OCI-LY3 (cell line): ENCODE measurements at regions not wholly inside any gene's neighbourhood (a gene's known extent, or its start where the extent isn't known, plus 50 kb on each side); places are given as distances from the start of the nearest gene placed in this dataset.

Experiments
- EZH2phosphoT487 ChIP-seq: fragments of 200-600 bp; shearing (Covaris generic); IDR thresholded peaks from 2 replicates; pipeline ENCODE4 v1.6.1; 2018; ENCODE audit warnings: antibody characterized with exemption, mixed run types, low read depth
- TF ChIP-seq, protein P1 (sequence below): fragments of 200-600, 300-600 bp; sonication (generic); IDR thresholded peaks from 2 replicates; pipeline ENCODE4 v1.5.1; 2014; ENCODE audit warnings: antibody characterized with exemption, low read length, low read depth

DNA sequence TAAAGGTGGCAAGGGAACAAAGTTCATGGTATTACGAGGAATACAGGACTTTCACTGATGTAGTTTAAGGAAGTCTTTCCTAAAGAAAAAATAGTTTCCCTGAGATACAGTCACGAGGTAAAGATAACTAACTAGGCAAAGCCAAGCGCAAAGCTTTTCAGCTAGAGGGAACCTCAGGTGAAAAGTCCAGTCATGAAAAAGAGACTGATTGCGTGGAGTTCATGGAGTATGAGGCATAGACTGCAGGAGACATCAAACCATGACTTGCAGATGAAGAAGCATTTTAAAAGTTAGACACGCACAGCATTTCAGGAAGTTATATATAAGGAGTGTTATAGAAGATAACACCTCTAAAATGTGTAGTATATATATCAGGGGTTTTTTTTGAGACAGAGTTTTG is 205.6 kb upstream of the ZNF184 start:
- TF ChIP-seq, protein P1, sequence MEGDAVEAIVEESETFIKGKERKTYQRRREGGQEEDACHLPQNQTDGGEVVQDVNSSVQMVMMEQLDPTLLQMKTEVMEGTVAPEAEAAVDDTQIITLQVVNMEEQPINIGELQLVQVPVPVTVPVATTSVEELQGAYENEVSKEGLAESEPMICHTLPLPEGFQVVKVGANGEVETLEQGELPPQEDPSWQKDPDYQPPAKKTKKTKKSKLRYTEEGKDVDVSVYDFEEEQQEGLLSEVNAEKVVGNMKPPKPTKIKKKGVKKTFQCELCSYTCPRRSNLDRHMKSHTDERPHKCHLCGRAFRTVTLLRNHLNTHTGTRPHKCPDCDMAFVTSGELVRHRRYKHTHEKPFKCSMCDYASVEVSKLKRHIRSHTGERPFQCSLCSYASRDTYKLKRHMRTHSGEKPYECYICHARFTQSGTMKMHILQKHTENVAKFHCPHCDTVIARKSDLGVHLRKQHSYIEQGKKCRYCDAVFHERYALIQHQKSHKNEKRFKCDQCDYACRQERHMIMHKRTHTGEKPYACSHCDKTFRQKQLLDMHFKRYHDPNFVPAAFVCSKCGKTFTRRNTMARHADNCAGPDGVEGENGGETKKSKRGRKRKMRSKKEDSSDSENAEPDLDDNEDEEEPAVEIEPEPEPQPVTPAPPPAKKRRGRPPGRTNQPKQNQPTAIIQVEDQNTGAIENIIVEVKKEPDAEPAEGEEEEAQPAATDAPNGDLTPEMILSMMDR = no peak
- no peak for TF ChIP-seq EZH2phosphoT487
